Endothelial cell of umbilical vein (primary cell): ENCODE measurements at regions not wholly inside any gene's neighbourhood (a gene's known extent, or its start where the extent isn't known, plus 50 kb on each side); places are given as distances from the start of the nearest gene placed in this dataset.
A peak's percentile ranks its signal among the peaks of the same experiment; 100 is the strongest.

Source experiments
- BruUV-seq: library from RNA; stranded (reverse); fragments of 400-500 nt; replicated peaks from 2 replicates; lab custom pipeline; 2021; lab: Mats Ljungman, UMichigan
- CTCF ChIA-PET: fragments of 300-600, 350-600 bp; sonication (Branson Sonifier 250); formaldehyde crosslinking; loops from one replicate; lab custom pipeline; 2021; ENCODE audit warnings: antibody characterized with exemption, inconsistent platforms; lab: Charles Lee
- POLR2A ChIA-PET: fragments of 300-600, 350-600 bp; sonication (Branson Sonifier 250); formaldehyde crosslinking; loops from one replicate; lab custom pipeline; 2021; ENCODE audit warnings: antibody characterized with exemption, inconsistent platforms; lab: Charles Lee
- DNase-seq: peaks from one replicate; pipeline ENCODE4 v3.0.0-alpha.2; 2011; ENCODE audit warnings: low read depth, low spot score
- FAIRE-seq: peaks from 2 replicates; lab custom pipeline; 2011; peaks lifted over from hg19 to GRCh38; lab: Jason Lieb, UNC
- H2AFZ ChIP-seq: 2 replicates; pipeline ENCODE4 v1.6.0; 2012; ENCODE audit warnings: low read depth, low read length, control low read depth, inconsistent platforms
- H3K27ac ChIP-seq: 2 replicates; pipeline ENCODE4 v1.5.1; 2011; ENCODE audit warnings: low read depth, mild to moderate bottlenecking, control low read depth, low read length, moderate library complexity; ENCODE audit not compliant: insufficient read depth
- H3K27me3 ChIP-seq, 2 experiments: 2 replicates each; pipeline versions ENCODE4 v1.6.0 to v1.6.1; 2011; ENCODE audit warnings: low read length in 2 of 2, mixed read lengths in 1 of 2; ENCODE audit not compliant: control insufficient read depth in 2 of 2, insufficient read depth in 2 of 2
- H3K36me3 ChIP-seq, 2 experiments: 2 replicates in 1 of 2; 3 replicates in 1 of 2; pipeline ENCODE4 v1.5.1; 2011; ENCODE audit warnings: low read length in 2 of 2, mild to moderate bottlenecking in 1 of 2, moderate library complexity in 1 of 2; ENCODE audit not compliant: control insufficient read depth in 2 of 2, insufficient read depth in 2 of 2; ENCODE audit errors: extremely low read depth in 1 of 2
- H3K4me1 ChIP-seq: 3 replicates; pipeline ENCODE4 v1.5.1; 2011; ENCODE audit warnings: mild to moderate bottlenecking, low read length; ENCODE audit not compliant: control insufficient read depth, insufficient read depth; ENCODE audit errors: extremely low read depth
- H3K4me2 ChIP-seq: 2 replicates; pipeline ENCODE4 v1.6.1; 2011; ENCODE audit warnings: low read length, control low read depth, mixed read lengths; ENCODE audit not compliant: insufficient read depth
- H3K4me3 ChIP-seq, 3 experiments: fragments of 200-600 bp in 1 of 3; sonication (generic), shearing (Covaris generic) in 1 of 3; replicated peaks in 1 of 3; 2 replicates each; pipeline ENCODE4 v1.5.1; 2011 to 2016; ENCODE audit warnings: control low read depth in 3 of 3, low read length in 3 of 3, mild to moderate bottlenecking in 2 of 3, inconsistent platforms in 1 of 3, low read depth in 1 of 3, moderate library complexity in 1 of 3; ENCODE audit not compliant: insufficient read depth in 1 of 3
- H3K79me2 ChIP-seq: 2 replicates; pipeline ENCODE4 v1.6.0; 2012; ENCODE audit warnings: low read length, inconsistent platforms; ENCODE audit not compliant: control insufficient read depth, insufficient read depth
- H3K9ac ChIP-seq: replicated peaks from 2 replicates; pipeline ENCODE3; 2011; ENCODE audit warnings: low read length, control low read depth; ENCODE audit not compliant: insufficient read depth; ENCODE audit errors: extremely low read depth
- H3K9me1 ChIP-seq: replicated peaks from 3 replicates; pipeline ENCODE4 v1.6.0; 2011; ENCODE audit warnings: mild to moderate bottlenecking, low read length; ENCODE audit not compliant: control insufficient read depth, insufficient read depth; ENCODE audit errors: extremely low read depth
- H3K9me3 ChIP-seq: replicated peaks from 2 replicates; pipeline ENCODE4 v1.5.1; 2012; ENCODE audit warnings: low read length, inconsistent platforms; ENCODE audit not compliant: control insufficient read depth, insufficient read depth
- H4K20me1 ChIP-seq: replicated peaks from 2 replicates; pipeline ENCODE3; 2011; ENCODE audit warnings: mild to moderate bottlenecking, low read length; ENCODE audit not compliant: control insufficient read depth, insufficient read depth; ENCODE audit errors: extremely low read depth
- EZH2 ChIP-seq: IDR thresholded peaks from 2 replicates; pipeline ENCODE4 v1.6.1; 2012; ENCODE audit warnings: borderline replicate concordance, low read depth, mild to moderate bottlenecking, moderate library complexity, low read length, inconsistent platforms; ENCODE audit not compliant: severe bottlenecking
- FOS ChIP-seq: IDR thresholded peaks from 2 replicates; pipeline ENCODE4 v1.6.1; 2011; ENCODE audit warnings: mild to moderate bottlenecking, low read length, moderate library complexity, borderline replicate concordance; ENCODE audit not compliant: insufficient read depth
- GATA2 ChIP-seq: IDR thresholded peaks from 2 replicates; pipeline ENCODE4 v1.7.0; 2011; ENCODE audit warnings: low read depth, mild to moderate bottlenecking, moderate library complexity, mixed read lengths, low read length; ENCODE audit not compliant: insufficient read length, insufficient read depth
- JUN ChIP-seq: IDR thresholded peaks from 2 replicates; pipeline ENCODE4 v1.6.1; 2011; ENCODE audit warnings: borderline replicate concordance, low read depth; ENCODE audit not compliant: insufficient read length, insufficient read depth
- MYC ChIP-seq: IDR thresholded peaks from one replicate; pipeline ENCODE4 v1.6.1; 2011; ENCODE audit warnings: mild to moderate bottlenecking, low read depth, low read length
- POLR2A ChIP-seq: IDR thresholded peaks from 2 replicates; pipeline ENCODE4 v1.6.1; 2012; ENCODE audit warnings: low read depth, mild to moderate bottlenecking, control low read depth, low read length
- POLR2AphosphoS5 ChIP-seq: IDR thresholded peaks from 2 replicates; pipeline ENCODE4 v1.6.1; 2012; ENCODE audit warnings: low read depth, mild to moderate bottlenecking, control low read depth, low read length, moderate library complexity; ENCODE audit not compliant: insufficient read depth
- dilution Hi-C: fragments of 300-500 bp; cut with MboI; formaldehyde crosslinking; loops from one replicate; pipeline ENCODE4 v1.15.0; 2019; ENCODE audit warnings: low sequenced_read_pairs; ENCODE audit not compliant: extremely low pct_ligation_motif_present
- intact Hi-C: fragments of 100-400 bp; cut with micrococcal nuclease; formaldehyde crosslinking; loops from one replicate; pipeline ENCODE4 v1.10.0; 2022
- TF ChIP-seq, protein P1 (sequence below), 2 donors: IDR thresholded peaks; 1 replicate in 1 of 2; 2 replicates in 1 of 2; pipeline ENCODE4 v1.5.1; 2011; ENCODE audit warnings: low read length in 2 of 2, mild to moderate bottlenecking in 2 of 2, moderate library complexity in 2 of 2, control low read depth in 1 of 2, inconsistent platforms in 1 of 2, low read depth in 1 of 2; ENCODE audit not compliant: insufficient read depth in 1 of 2; ENCODE audit errors: extremely low read depth in 1 of 2
- TF ChIP-seq, protein P2 (sequence below): IDR thresholded peaks from 2 replicates; pipeline ENCODE4 v1.6.1; 2011; ENCODE audit not compliant: insufficient read depth, insufficient read length

DNA sequence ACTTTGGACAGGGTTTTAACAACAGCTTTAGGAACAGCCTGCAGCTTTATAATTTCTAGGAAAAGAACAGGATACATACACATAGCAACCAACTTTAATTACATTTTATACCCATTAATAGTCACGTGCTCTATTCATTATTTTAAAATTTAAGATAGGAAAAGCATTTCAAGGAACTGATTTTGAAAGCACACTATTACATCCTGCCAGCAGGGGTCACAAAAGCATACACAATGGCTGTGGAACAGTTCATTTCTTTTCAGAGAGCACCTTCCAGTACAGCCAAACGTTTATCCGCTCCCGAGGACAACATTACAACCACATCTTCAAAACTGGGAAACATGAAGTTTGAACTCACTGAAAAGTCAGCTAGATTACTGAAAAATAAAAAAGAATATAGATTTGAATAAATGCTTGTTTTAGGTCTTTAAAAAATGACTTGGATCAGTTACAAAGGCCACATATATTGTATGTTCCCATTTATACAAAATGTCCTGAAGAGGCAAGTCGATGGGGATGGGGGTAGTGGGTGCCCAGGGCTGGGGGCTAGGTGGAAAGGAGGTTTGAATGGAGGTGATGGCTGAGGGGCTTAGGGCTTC is 104.6 kb upstream of the EXOC2 start:
- peak; percentile 65 for DNase-seq
- Histone ChIP-seq H3K27me3 (peaks cover 3 to 16% of the 10 kb centered on the region in 2 experiments), H3K4me2 (no peak overlapping the region), H3K9me3 (no peaks in the 10 kb centered on the region), H3K79me2 (no peaks in the 10 kb centered on the region), H3K27ac (no peak overlapping the region), H2AFZ (no peak overlapping the region), H3K36me3 (no peaks in the 10 kb centered on the region), H3K4me1 (no peaks in the 10 kb centered on the region), H3K9me1 (no peaks in the 10 kb centered on the region), H3K4me3 (no peak overlapping the region), H4K20me1 (no peaks in the 10 kb centered on the region), H3K9ac (no peak overlapping the region)
- no TSS peak for BruUV-seq
- intact Hi-C loops (loop anchor here (1.0 to 2.0 kb wide), 3 partner anchors 584 to 639 kb away; no protein-coding TSS in a partner anchor), dilution Hi-C loops (no loop called here)
- CTCF ChIA-PET: interaction anchor here (1.4 to 3.5 kb wide), 4 partner anchors 205 to 639 kb away, joined by 4 to 26 read pairs (median 20); no protein-coding TSS in a partner anchor
- POLR2A ChIA-PET: no interaction called here
- TF ChIP-seq JUN: no peak
- TF ChIP-seq, protein P1, sequence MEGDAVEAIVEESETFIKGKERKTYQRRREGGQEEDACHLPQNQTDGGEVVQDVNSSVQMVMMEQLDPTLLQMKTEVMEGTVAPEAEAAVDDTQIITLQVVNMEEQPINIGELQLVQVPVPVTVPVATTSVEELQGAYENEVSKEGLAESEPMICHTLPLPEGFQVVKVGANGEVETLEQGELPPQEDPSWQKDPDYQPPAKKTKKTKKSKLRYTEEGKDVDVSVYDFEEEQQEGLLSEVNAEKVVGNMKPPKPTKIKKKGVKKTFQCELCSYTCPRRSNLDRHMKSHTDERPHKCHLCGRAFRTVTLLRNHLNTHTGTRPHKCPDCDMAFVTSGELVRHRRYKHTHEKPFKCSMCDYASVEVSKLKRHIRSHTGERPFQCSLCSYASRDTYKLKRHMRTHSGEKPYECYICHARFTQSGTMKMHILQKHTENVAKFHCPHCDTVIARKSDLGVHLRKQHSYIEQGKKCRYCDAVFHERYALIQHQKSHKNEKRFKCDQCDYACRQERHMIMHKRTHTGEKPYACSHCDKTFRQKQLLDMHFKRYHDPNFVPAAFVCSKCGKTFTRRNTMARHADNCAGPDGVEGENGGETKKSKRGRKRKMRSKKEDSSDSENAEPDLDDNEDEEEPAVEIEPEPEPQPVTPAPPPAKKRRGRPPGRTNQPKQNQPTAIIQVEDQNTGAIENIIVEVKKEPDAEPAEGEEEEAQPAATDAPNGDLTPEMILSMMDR (IDR thresholded peaks at IDR 0.05; ENCODE audit: extremely low read depth in 1 of 2, insufficient read depth in 1 of 2, low read depth in 1 of 2, low read length in 2 of 2): peak; percentile 55 to 61
- peak; percentile 84 for FAIRE-seq

DNA sequence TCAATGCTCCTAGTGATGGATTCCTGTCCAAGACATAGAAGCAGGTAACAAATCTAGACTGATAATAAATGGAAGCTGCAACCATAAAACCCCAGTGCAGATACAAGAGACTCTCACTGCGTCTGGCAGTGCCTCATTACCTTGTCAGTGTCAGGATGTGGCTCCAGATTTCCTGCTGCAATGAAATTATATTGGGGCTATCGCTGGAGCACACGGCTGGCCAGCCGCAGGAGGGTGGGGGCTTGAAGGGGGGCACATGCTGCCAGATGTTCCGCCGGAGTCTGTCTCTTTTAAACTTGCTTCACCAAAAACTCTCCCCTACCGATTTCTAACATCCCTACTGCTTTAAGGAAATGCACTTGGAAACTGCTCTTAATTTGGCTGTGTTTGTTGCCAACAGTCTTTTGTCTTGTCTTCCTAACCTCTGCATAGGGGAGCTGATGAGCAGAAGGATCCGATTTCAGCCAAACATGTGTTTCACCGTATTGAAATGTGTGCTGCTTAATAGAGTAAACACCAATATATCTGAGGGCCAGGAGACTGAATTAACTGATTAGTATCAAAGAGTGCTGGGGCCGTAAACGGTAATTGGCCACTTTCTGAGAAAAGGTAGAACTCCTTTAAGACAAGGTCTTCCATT is 102.2 kb upstream of the EXOC2 start:
- DNase-seq (no peak), FAIRE-seq (no peak)
- ChIA-PET POLR2A (no interaction called here), CTCF (interaction anchor here (1.2 to 1.5 kb wide), 5 partner anchors 202 to 641 kb away, joined by 3 to 14 read pairs (median 4); no protein-coding TSS in a partner anchor)
- no peak overlapping the region for H3K27ac ChIP-seq
- no peak overlapping the region for H3K4me3 ChIP-seq
- H4K20me1 ChIP-seq: no peaks in the 10 kb centered on the region
- no peaks in the 10 kb centered on the region for H3K9me1 ChIP-seq
- TF ChIP-seq FOS: no peak
- no peak for TF ChIP-seq EZH2
- TF ChIP-seq POLR2A: no peak
- TF ChIP-seq, protein P2, sequence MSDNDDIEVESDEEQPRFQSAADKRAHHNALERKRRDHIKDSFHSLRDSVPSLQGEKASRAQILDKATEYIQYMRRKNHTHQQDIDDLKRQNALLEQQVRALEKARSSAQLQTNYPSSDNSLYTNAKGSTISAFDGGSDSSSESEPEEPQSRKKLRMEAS: no peak
- no peak for TF ChIP-seq JUN
- TF ChIP-seq, protein P1 (IDR thresholded peaks at IDR 0.05; ENCODE audit: extremely low read depth in 1 of 2, insufficient read depth in 1 of 2, low read depth in 1 of 2, low read length in 2 of 2): no peak
- TF ChIP-seq POLR2AphosphoS5: no peak
- no peak for TF ChIP-seq MYC
- TF ChIP-seq GATA2: no peak
- intact Hi-C loops: no loop called here
- no peak overlapping the region for H2AFZ ChIP-seq
- H3K4me2 ChIP-seq: no peak overlapping the region
- no peaks in the 10 kb centered on the region for H3K79me2 ChIP-seq
- no peaks in the 10 kb centered on the region for H3K36me3 ChIP-seq
- no TSS peak for BruUV-seq
- H3K4me1 ChIP-seq: no peaks in the 10 kb centered on the region
- dilution Hi-C loops: no loop called here
- H3K27me3 ChIP-seq: peaks cover 3 to 16% of the 10 kb centered on the region in 2 experiments
- no peaks in the 10 kb centered on the region for H3K9me3 ChIP-seq
- no peak overlapping the region for H3K9ac ChIP-seq
